ENCODE measurements at regions not wholly inside any gene's neighbourhood (a gene's known extent, or its start where the extent isn't known, plus 50 kb on each side); places are given as distances from the start of the nearest gene placed in this dataset.

- Histone ChIP-seq H3K4me1 (no peaks in the 10 kb centered on the region), H3K36me3 (ENCODE audit: insufficient read depth in 1 of 2, low read depth in 1 of 2) (no peaks in the 10 kb centered on the region), H3K9me3 (no peaks in the 10 kb centered on the region), H3K27ac (no peak overlapping the region), H3K27me3 (ENCODE audit: insufficient read depth in 3 of 3, low read length in 2 of 3) (no peaks in the 10 kb centered on the region), H3K4me3 (no peak overlapping the region)
- intact Hi-C loops (cut with DNase I): no loop called here
- ATAC-seq (no peak), DNase-seq (no peak)
- 83 to 92% (median 85%) methylated on average over 4 of the region's 4 CpGs for WGBS, 3 donors
- TF ChIP-seq CTCF (IDR thresholded peaks at IDR 0.05): no peak
Measured at GRCh38 chr2:126748188-126748760, 92.3 kb downstream of the GYPC start.

GRCh38 chr2:126748929-126749518 lies 93.1 kb downstream of the GYPC start:
- DNase-seq: no peak
- no peaks in the 10 kb centered on the region for H3K9me3 ChIP-seq
- intact Hi-C loops (cut with DNase I): no loop called here
- no peaks in the 10 kb centered on the region for H3K36me3 ChIP-seq (ENCODE audit: insufficient read depth in 1 of 2, low read depth in 1 of 2)
- WGBS, 3 donors: 85 to 89% (median 89%) methylated on average over 9 of the region's 9 CpGs
- TF ChIP-seq CTCF (IDR thresholded peaks at IDR 0.05): no peak
- no peak overlapping the region for H3K4me3 ChIP-seq
- H3K27me3 ChIP-seq (ENCODE audit: insufficient read depth in 3 of 3, low read length in 2 of 3): no peaks in the 10 kb centered on the region
- no peak for ATAC-seq
- no peak overlapping the region for H3K27ac ChIP-seq
- H3K4me1 ChIP-seq: no peaks in the 10 kb centered on the region

GRCh38 chr2:126749537-126749936 lies 93.6 kb downstream of the GYPC start:
- Histone ChIP-seq H3K9me3 (no peaks in the 10 kb centered on the region), H3K4me1 (no peaks in the 10 kb centered on the region), H3K36me3 (ENCODE audit: insufficient read depth in 1 of 2, low read depth in 1 of 2) (no peaks in the 10 kb centered on the region), H3K27ac (no peak overlapping the region), H3K4me3 (no peak overlapping the region), H3K27me3 (ENCODE audit: insufficient read depth in 3 of 3, low read length in 2 of 3) (no peaks in the 10 kb centered on the region)
- ATAC-seq: peak in 2 of 4 donors; percentile 58 to 64
- no peak for DNase-seq
- intact Hi-C loops (cut with DNase I): no loop called here
- TF ChIP-seq CTCF (IDR thresholded peaks at IDR 0.05): peak; percentile 31
- 31 to 50% (median 43%) methylated on average over 1 of the region's 1 CpG for WGBS, 3 donors

- no peaks in the 10 kb centered on the region for H3K36me3 ChIP-seq (ENCODE audit: insufficient read depth in 1 of 2, low read depth in 1 of 2)
- DNase-seq: no peak
- WGBS, 3 donors: 47 to 59% (median 55%) methylated on average over 4 of the region's 4 CpGs
- no peak for TF ChIP-seq CTCF (IDR thresholded peaks at IDR 0.05)
- no peaks in the 10 kb centered on the region for H3K27me3 ChIP-seq (ENCODE audit: insufficient read depth in 3 of 3, low read length in 2 of 3)
- no peaks in the 10 kb centered on the region for H3K9me3 ChIP-seq
- no peak overlapping the region for H3K4me3 ChIP-seq
- intact Hi-C loops (cut with DNase I): no loop called here
- H3K4me1 ChIP-seq: no peaks in the 10 kb centered on the region
- H3K27ac ChIP-seq: no peak overlapping the region
- ATAC-seq: no peak
Measured at GRCh38 chr2:126750506-126750905, 94.5 kb downstream of the GYPC start.

- intact Hi-C loops (cut with DNase I): no loop called here
- Histone ChIP-seq H3K27me3 (ENCODE audit: insufficient read depth in 3 of 3, low read length in 2 of 3) (no peaks in the 10 kb centered on the region), H3K36me3 (ENCODE audit: insufficient read depth in 1 of 2, low read depth in 1 of 2) (no peaks in the 10 kb centered on the region), H3K9me3 (no peaks in the 10 kb centered on the region), H3K4me1 (no peaks in the 10 kb centered on the region), H3K27ac (no peak overlapping the region), H3K4me3 (no peak overlapping the region)
- WGBS, 3 donors: 90 to 93% (median 91%) methylated on average over 4 of the region's 4 CpGs
- TF ChIP-seq CTCF (IDR thresholded peaks at IDR 0.05): no peak
- ATAC-seq (no peak), DNase-seq (no peak)
Measured at GRCh38 chr2:126751477-126751876, 95.5 kb downstream of the GYPC start.

Data from psoas muscle (tissue), 7 donors.